Activated T-cell treated with anti-CD3 and anti-CD28 coated beads for 48 hours (primary cell): ENCODE measurements at regions not wholly inside any gene's neighbourhood (a gene's known extent, or its start where the extent isn't known, plus 50 kb on each side); places are given as distances from the start of the nearest gene placed in this dataset.
"Not testable (repeated sequence)": the region's sequence is repeated elsewhere in the genome, so short reads cannot be mapped to it uniquely, and the experiment has no call there.

Experiments
- DNase-seq: peaks from one replicate; pipeline ENCODE4 v3.0.0-alpha.2; 2020; ENCODE audit warnings: low read depth

DNA sequence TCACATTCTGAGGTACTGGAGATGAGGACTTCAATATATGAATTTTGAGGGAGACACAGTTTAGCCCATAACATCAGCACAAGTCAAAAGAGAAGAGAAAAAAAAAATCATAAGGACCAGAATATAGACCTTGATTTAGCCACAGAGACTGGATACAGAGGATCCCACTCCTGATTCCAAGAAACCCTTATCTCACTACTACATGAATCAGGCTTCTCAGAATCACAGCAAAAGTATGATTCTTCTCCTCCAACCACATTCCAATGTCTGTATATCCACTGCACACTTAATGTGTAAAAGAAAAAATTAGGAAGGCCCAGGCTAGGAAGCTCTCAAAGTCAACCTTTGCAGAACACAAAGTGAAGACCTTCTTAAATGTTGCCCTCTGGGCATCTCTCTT is 610.9 kb downstream of the DTWD2 start:
- no peak for DNase-seq

DNA sequence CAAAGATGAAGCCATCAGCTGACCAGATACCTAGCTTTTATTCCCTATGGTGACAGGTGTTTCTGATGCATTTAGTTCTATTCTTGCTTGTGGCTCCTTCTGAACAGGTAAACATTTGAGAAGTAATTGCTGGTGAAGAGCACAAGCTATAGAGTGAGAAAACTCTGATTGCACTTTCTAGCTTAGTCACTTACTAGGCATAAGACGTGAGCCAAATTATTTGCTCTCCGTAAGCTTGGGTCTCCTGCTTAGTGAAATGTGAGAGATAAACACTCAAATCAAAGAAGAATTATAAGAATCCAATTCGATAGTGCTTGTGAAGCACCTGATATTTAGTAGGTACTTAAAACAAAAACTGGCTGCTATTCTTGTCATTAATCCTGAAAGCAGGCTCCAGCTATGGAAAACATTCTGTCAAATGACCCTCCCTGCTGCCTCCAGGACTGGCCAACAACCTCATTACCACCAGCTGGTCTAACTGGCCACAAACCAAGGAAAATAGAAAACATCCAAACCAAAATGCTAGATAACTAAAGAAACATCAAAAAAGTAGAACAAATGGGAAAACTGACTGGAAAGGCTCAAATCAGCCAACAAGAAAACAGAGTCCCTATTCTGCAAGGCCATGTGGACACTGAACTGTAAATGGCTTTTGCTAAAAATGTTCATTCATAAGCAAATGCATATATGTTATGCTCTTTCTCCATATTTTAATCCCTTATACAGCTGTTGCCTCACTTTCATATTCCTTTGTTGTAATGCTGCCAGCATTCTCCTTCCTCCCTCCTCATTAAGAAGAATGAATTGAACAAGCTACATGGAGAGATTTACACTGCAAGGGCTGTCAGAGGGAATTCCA is 616.1 kb downstream of the DTWD2 start:
- DNase-seq: no peak

DNA sequence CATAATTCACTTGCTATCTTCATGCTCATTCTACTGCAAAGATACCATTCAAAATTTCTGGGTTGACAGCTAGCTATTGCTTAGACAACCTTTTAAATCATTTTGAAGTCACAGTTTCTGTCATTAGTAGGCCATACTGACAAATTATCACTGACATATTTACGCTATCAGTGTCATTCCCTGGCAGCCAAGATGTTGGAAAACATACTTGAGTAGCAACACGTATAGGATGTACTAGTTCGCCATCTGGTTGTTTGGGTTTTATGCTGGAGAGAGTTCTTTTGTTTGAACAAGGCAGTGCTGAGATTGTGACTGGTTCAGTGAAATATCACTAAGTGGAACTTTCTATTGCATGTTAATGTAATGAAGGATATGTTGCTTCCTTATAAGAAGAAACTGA is 621.9 kb downstream of the DTWD2 start:
- no peak for DNase-seq

DNA sequence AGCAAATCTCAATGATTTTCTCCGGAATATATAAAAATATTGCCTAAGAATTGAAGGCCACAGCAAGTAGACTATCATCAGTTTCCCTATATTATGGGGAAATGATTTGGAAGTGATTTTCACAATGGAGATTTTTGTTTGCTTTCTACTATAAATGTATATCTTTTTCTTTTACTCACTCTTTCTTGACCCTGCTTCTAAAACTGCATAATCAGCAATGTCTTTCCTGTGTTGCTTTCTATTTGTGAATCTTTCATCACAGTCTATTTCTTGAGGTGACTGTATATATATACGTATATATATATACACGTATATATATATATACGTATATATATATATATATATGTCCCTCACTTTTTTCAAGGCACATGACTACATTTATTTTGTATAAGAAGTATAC is 622.6 kb downstream of the DTWD2 start:
- DNase-seq: no peak

DNA sequence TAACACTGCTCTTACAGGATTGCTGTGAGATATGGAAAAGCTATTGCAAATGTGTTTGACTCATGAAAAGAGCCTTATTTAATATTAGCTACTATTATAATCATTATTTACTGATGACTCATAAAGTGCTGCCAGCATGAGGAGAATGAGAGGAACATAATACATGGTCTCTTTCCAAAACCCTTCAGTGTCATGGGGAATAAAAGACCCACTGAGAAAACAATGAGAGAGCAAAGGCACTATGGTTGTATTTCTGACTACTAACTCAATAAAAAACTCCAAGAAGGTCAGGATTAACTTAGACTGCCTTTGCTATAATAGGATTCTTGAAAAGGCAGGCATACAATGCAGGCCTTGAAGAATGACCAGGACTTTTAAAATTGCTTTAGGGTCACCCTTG is 633.5 kb downstream of the DTWD2 start:
- DNase-seq: no peak

DNA sequence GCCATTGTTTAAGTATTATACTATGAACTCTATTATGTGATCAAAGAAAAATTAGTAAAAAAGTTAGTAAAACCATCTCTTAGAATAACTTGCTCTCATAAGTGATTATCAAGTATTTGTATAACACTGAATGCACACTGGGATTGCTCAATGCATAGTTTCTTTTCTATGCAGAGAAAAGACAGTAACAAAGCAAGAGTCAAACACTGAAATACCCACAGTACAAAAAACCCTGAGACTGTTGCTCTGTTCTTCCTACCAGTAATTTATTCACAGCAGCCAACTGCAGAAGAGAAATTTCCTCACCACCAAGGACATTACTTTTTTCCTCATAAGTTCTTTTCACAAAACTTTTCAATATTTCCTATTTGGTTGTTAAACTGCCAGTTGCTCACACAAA is 634.4 kb downstream of the DTWD2 start:
- no peak for DNase-seq

DNA sequence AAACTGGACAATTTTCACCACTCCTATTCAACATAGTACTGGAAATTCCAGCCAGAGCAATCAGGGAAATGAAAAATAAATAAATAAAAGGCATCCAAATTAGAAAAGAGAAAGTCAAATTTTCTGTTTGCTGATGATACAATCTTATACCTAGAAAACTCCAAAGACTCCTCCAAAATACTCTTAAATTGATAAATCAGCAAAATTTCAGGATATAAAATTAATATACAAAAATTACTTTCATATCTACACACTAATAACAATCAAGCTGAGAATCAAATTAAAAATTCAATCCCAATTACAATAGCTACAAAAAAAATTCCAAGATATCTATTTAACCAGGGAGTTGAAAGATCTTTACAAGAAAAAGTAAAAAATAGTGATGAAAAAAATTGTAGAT is 651.9 kb downstream of the DTWD2 start:
- DNase-seq: no peak

DNA sequence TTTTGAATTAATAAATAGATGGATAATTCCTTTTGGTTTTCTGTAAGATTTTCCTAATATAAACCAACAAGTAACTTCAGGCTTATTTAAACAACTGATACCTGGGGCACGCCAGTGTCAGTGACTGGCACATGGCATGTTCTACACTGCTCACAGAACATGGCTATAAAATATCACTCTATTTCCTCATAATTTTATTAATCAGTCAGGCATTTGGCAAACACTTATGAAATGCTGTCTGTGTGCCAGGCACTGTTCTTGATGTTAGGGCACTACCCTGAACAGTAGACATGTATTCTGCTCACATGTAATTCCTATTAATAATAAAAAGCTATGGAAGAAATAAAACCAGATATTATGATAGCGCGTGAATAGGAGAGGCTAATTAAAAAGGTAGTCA is 661.0 kb downstream of the DTWD2 start:
- no peak for DNase-seq

DNA sequence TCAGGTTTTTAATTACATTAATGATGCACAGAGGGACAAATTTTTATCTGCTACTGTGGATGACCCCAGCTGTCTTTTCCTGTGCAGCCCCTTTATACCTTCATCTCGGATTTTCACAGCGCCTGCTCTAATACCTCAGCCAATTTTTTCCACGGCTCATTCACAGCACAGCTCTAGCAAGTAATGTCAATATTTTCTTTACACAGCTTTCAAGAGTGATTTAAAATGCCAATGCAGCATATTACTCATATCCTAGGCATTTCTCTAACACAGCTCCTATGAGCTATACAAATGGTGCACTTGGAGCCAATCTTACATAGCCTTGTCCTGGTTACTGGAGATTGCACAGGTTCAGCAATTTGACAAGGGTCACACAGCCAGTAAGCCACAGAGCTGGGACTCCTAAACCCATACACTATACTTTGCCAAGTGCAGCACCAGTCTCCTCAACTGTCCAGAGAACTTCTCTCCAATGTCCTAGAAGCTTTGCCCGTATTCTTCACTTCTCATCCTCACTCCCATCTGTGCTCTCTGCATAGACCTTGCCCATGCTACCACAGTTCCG is 661.8 kb downstream of the DTWD2 start:
- DNase-seq: no peak

DNA sequence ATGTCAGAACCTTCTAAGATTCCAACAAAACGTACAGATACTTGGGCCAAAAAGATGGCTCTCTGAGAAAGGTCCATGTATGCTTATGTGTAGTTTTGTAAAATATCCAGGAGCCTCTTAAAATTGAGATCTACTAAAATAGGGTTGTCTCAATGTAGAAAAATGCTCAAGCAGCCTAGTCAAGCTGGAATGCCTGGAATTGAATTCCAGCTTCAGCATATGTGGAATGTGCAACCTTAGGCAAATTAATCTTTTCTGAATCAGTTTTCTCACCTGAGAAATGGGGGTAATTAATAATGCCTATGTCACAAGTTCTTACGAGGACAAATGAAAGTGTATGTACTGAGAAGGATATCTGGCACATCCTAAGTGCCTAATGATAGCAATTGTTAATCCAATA is 662.4 kb downstream of the DTWD2 start:
- no peak for DNase-seq

DNA sequence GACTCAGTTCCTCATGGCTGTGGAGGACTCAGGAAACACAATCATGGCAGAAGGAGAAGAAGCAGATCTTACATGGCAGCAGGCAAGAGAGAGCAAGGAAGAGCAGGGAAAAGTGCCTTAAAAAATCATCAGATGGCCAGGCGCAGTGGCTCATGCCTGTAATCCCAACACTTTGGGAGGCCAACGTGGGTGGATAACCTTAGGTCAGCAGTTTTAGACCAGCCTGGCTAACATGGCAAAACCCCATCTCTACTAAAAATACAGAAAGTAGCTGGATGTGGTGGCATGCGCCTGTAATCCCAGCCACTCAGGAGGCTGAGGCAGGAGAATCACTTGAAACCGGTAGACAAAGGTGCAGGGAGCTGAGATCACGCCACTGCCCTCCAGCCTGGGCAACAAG is 664.6 kb downstream of the DTWD2 start:
- DNase-seq: not testable (repeated sequence)

DNA sequence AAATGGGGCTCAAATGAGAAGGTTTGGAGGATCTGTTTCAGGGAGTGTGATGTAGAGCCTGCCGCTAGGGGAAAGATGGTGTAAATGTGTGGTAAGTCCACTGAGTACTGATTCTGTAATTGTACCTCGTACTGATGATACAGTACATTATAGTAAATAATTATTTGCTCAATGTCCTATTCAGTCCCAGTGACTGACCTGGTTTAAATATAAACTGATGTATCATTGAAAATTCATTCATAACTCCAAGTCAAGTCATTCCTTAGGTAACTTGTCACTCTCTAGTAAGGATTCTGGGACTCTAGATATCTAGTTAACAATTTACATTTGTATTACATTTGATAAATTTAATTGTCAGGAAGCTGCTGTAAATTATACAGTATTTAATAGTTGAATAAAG is 667.3 kb downstream of the DTWD2 start:
- no peak for DNase-seq

DNA sequence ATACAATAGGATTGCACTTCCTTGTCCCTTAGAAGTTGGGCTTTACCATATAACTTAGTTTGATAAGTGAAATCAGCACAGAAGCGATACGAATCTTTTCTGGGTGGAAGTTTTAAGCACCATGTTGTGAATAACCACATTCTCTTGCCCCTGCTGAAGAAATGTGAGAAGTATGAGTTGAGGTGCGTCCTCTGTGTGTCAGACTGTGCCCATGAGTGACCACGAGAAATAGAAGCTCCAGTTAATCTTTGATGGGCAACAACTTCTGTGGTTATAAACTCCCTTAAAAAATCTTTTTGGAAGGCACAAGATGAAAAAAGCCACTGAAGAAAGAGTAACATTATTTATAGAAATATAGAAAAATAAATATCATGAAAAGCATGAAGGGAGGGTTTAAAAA is 668.2 kb downstream of the DTWD2 start:
- no peak for DNase-seq

DNA sequence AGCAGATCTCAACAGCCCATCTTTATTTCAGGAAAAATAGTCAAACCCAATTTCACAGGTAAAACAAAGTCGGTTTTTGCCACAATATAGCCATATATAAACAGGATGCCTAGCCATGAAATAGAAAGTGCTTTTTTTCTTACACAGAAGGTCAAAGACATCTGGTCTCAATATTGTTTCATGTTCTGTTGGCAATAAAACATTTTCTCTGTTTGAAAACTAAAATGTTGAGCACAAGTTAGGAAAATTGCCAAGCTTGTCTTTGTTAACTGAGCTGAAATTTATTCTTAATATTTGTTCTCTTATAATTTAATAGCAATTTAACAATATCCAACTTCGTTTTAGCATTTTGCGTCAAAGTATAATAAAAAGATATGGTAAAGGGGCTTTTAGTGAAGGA is 673.4 kb downstream of the DTWD2 start:
- DNase-seq: no peak

DNA sequence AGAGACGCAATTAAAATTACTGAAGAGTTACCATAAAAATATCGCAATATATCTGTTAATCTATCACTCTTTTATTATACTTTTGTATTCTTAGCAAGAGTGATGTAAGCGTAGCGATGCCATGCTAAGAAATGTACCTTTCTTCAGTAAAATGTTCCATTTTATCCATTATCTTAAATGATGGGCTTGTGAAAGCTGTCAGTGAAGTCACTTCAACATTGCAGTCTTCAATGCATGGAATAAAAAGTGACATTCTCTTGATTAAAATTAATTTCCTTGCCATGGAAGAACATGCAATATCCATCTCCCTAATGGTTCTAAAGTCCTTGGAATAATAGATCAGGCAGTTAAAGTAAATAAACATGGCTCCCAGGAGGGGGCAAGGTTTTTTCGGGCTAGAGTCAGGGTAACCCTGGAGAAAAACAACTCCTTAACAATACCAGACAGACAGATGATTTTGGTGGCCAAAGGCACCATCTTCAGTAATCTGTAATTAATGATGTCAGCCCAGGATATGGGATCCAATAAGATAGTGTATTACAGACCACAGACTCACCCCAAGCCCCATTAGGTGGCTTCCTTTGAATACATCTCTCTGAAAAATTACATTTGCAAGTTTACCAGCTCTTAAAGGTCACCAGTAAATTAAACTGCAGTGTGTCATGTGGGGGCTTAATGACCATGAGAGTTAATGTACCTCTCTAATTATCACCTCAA is 677.1 kb downstream of the DTWD2 start:
- DNase-seq: no peak

DNA sequence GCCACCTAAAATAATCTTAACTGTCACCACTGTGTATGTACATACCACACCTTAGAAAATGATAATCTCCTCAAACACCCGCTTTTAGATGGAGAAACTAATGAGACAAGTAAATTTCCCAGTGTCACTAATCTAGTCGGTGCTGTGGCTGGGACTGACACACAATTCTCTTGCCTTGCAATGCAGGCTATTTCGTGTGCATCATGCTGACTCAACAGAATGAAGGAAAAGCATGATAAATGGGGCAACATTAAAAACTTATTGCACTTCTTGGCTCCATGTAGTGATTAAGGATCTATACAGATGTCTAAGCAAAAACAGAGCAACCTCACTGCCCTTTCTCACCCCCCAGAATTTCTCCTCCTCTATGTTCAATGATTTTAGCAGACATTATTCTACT is 677.9 kb downstream of the DTWD2 start:
- DNase-seq: no peak

DNA sequence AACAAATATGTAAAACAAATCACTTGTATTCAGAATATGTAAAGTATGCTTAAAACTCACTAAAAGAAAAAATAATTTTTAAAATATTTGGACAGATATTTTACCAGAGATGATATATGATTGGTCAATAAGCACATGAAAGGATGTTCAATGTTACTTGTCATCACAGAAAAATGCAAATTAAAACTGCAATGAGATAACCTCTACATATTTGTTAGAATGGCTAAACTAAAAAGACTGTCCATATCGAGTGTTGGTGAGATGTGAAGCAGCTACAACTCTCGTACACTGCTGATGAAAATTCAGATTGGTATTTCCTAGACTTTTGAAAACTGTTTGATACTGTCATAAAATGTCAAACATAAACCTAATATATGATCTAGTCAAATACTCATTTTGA is 685.1 kb downstream of the DTWD2 start:
- no peak for DNase-seq

DNA sequence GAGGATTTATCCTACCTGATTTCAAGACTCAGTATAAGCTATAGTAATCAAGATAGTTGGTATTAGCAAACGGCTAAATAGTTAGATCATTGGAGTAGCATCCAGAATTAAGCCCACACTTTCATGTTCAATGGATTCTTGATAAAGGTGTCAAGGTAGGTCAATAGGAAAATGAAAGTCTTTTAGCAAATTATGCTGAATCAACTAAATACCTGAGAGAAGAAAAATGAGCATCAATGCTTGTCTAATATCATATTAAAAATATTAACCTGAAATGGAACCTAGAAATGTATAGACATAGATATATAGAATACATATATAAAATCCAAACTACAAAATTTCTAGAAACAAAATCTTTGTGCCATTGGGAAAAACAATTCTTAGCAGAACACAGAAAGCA is 685.6 kb downstream of the DTWD2 start:
- DNase-seq: no peak

DNA sequence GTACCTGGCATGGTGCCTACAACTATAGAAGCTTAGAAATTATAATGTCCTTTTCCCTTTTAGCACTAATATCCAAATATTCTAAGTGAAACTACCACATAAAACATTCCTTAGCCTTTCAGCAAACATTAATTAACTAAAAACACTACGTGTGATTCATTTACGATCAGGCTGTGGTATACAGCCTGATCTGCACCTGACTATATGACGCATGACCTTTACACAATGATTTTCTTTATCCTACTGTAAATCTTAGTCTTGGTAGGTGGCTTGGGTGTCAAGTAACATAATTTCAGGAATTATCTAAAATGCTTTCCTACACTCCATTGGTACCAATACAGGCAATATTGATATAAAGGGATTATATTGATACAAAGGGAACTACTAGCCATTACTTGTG is 686.7 kb downstream of the DTWD2 start:
- DNase-seq: no peak

DNA sequence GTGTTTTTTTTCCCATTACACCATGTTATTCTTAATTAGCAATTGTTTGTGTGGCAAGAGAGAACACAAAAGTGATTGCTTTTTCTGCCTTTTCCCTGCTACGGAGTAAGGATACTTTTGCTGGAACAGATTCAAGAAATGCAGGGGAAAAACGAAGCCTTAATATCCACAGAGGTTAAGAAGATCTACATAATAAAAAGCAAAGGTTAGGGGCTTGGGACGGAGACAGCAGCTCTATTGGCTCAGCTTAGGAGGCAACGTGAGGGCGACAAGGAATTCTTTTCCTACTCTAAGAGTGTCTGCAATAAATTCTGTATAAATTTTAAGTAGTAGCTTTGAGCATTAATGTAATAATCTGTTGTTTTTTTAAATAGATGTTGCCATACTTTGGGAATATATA is 693.3 kb downstream of the DTWD2 start:
- no peak for DNase-seq

DNA sequence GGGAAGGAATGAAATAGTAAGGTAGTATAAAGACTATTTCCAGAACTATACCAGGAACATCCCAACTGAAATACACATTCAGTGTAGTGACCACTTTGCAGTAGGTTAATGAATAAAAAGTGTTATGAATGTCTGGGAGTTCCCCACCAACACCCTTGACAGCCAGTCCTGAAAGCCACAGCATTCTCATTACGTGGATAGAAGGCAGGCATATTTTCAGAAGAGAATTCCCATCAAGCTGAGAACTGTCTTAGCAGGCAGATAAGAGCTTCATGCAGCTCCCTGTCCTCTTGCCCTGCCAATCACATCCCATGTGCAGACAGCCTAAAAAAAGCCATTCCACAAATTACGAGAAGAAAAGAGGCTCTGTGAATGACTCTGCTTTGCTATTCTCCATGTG is 695.0 kb downstream of the DTWD2 start:
- no peak for DNase-seq

DNA sequence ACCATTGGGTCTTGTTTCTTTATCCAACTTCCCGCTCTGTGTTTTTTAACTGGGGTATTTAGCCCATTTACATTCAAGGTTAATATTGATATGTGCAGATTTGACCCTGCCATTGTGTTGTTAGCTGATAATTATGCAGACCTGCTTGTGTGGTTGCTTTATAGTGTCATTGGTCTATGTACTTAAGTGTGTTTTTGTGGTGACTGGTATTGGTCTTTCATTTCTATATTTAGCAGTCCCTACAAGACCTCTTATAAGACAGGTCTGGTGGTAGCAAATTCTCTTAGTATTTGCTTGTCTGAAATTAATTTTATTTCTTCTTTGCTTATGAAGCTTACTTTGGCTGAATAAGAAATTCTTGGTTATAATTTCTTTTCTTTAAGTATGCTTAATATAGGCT is 698.1 kb downstream of the DTWD2 start:
- no peak for DNase-seq

DNA sequence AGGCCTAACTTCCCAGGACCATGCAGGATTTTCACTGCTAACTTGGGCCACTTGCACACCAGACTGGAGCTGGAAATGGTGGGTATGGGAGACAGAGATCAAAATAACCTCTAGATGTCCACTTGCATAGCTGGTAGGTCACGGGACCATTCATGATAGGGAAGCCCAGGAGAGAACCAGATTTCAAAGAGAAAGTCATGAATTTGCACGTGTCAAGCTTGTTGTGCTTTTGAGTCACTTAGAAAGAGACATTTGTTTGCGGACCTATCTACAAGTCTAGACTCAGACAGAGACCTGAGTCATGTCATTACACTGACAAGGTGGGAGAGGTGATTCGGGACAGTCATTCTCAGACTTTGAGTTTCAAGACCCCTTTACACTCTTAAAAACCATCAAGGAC is 704.1 kb downstream of the DTWD2 start:
- not testable (repeated sequence) for DNase-seq
